ENCODE measurements at regions not wholly inside any gene's neighbourhood (a gene's known extent, or its start where the extent isn't known, plus 50 kb on each side); places are given as distances from the start of the nearest gene placed in this dataset.

- no peak overlapping the region for H3K27ac Mint-ChIP-seq
- H3K27me3 ChIP-seq (ENCODE audit: control insufficient read depth, insufficient read depth, low read length, poor library complexity, severe bottlenecking) = no peaks in the 10 kb centered on the region
- H3K9ac ChIP-seq (ENCODE audit: extremely low read depth, low read length, poor library complexity, severe bottlenecking) = no peak overlapping the region
- no peaks in the 10 kb centered on the region for H3K9me3 ChIP-seq (ENCODE audit: control insufficient read depth, low read length)
- WGBS, 2 experiments (ENCODE audit: insufficient coverage in 1 of 2, insufficient read length in 1 of 2) = 98 to 100% methylated on average over 2 to 4 of the region's 4 CpGs
- no peaks in the 10 kb centered on the region for H3K36me3 ChIP-seq (ENCODE audit: control insufficient read depth, insufficient read depth, low read length)
- no peaks in the 10 kb centered on the region for H3K27me3 Mint-ChIP-seq (ENCODE audit: insufficient read depth)
- no peaks in the 10 kb centered on the region for H3K4me1 ChIP-seq (ENCODE audit: control insufficient read depth, insufficient read depth, low read length)
- no peak overlapping the region for H3K27ac ChIP-seq (ENCODE audit: low read depth, low read length)
- H3K4me3 ChIP-seq (ENCODE audit: low read length) = no peak overlapping the region
- H3K4me3 Mint-ChIP-seq = no peak overlapping the region
- peaks cover 6% of the 10 kb centered on the region for H3K9me3 Mint-ChIP-seq
- no peak for DNase-seq
- H3K36me3 Mint-ChIP-seq (ENCODE audit: low read depth) = no peaks in the 10 kb centered on the region
- H3K4me1 Mint-ChIP-seq = peaks cover 2% of the 10 kb centered on the region
- no peak for TF ChIP-seq CTCF (conservative IDR thresholded peaks at IDR 0.05)
Measured at GRCh38 chr5:158283397-158283796, 424.5 kb upstream of the CLINT1 start.

- Histone ChIP-seq H3K4me3 (ENCODE audit: low read length) (no peak overlapping the region), H3K36me3 (ENCODE audit: control insufficient read depth, insufficient read depth, low read length) (no peaks in the 10 kb centered on the region), H3K27ac (ENCODE audit: low read depth, low read length) (no peak overlapping the region), H3K9me3 (ENCODE audit: control insufficient read depth, low read length) (no peaks in the 10 kb centered on the region), H3K27me3 (ENCODE audit: control insufficient read depth, insufficient read depth, low read length, poor library complexity, severe bottlenecking) (no peaks in the 10 kb centered on the region), H3K4me1 (ENCODE audit: control insufficient read depth, insufficient read depth, low read length) (peaks cover 13% of the 10 kb centered on the region), H3K9ac (ENCODE audit: extremely low read depth, low read length, poor library complexity, severe bottlenecking) (no peak overlapping the region)
- no peak for TF ChIP-seq CTCF (conservative IDR thresholded peaks at IDR 0.05)
- Mint-ChIP-seq H3K36me3 (ENCODE audit: low read depth) (no peaks in the 10 kb centered on the region), H3K4me3 (no peak overlapping the region), H3K9me3 (peaks cover 6% of the 10 kb centered on the region), H3K4me1 (peaks cover 29% of the 10 kb centered on the region), H3K27me3 (ENCODE audit: insufficient read depth) (no peaks in the 10 kb centered on the region), H3K27ac (no peak overlapping the region)
- 94% methylated on average over 3 to 4 of the region's 4 CpGs for WGBS, 2 experiments (ENCODE audit: insufficient coverage in 1 of 2, insufficient read length in 1 of 2)
- no peak for DNase-seq
Measured at GRCh38 chr5:158278216-158278925, 419.4 kb upstream of the CLINT1 start.

- no peak overlapping the region for H3K27ac ChIP-seq (ENCODE audit: low read depth, low read length)
- no peaks in the 10 kb centered on the region for H3K9me3 ChIP-seq (ENCODE audit: control insufficient read depth, low read length)
- 79 to 86% methylated on average over 2 to 4 of the region's 6 CpGs for WGBS, 2 experiments (ENCODE audit: insufficient coverage in 1 of 2, insufficient read length in 1 of 2)
- no peak for TF ChIP-seq CTCF (conservative IDR thresholded peaks at IDR 0.05)
- DNase-seq = no peak
- Mint-ChIP-seq H3K27ac (no peak overlapping the region), H3K27me3 (ENCODE audit: insufficient read depth) (no peaks in the 10 kb centered on the region), H3K4me3 (no peak overlapping the region), H3K36me3 (ENCODE audit: low read depth) (no peaks in the 10 kb centered on the region), H3K9me3 (peaks cover 6% of the 10 kb centered on the region), H3K4me1 (peaks cover 39% of the 10 kb centered on the region)
- H3K36me3 ChIP-seq (ENCODE audit: control insufficient read depth, insufficient read depth, low read length) = no peaks in the 10 kb centered on the region
- no peak overlapping the region for H3K4me3 ChIP-seq (ENCODE audit: low read length)
- H3K27me3 ChIP-seq (ENCODE audit: control insufficient read depth, insufficient read depth, low read length, poor library complexity, severe bottlenecking) = no peaks in the 10 kb centered on the region
- H3K9ac ChIP-seq (ENCODE audit: extremely low read depth, low read length, poor library complexity, severe bottlenecking) = no peak overlapping the region
- H3K4me1 ChIP-seq (ENCODE audit: control insufficient read depth, insufficient read depth, low read length) = peaks cover 15% of the 10 kb centered on the region
Measured at GRCh38 chr5:158277276-158277675, 418.3 kb upstream of the CLINT1 start.

All from endodermal cell (in vitro differentiated cells).